Stimulated activated naive CD8-positive, alpha-beta T cell treated with anti-CD3 and anti-CD28 coated beads, Interleukin-15, amount 100 ng/mL, for 72 hours (primary cell): ENCODE measurements at regions not wholly inside any gene's neighbourhood (a gene's known extent, or its start where the extent isn't known, plus 50 kb on each side); places are given as distances from the start of the nearest gene placed in this dataset.

ENCODE experiments used
- ATAC-seq: fragments of 150-1000 bp; cut with Tn5 transposase; 2 replicates; pipeline ENCODE4 v1.10.0; 2021; ENCODE audit warnings: mild to moderate bottlenecking, moderate library complexity
- DNase-seq, 2 donors: peaks; one replicate each; pipeline ENCODE4 v3.0.0; 2021 to 2022
- H3K27ac Mint-ChIP-seq, 2 donors: one replicate each; pipeline ENCODE4 v1.8.0; 2022; ENCODE audit warnings: mild to moderate bottlenecking in 2 of 2, mixed read lengths in 2 of 2, moderate library complexity in 2 of 2
- H3K27me3 Mint-ChIP-seq: one replicate; pipeline ENCODE4 v1.8.0; 2022; ENCODE audit warnings: mixed read lengths
- H3K4me1 Mint-ChIP-seq: one replicate; pipeline ENCODE4 v1.8.0; 2022; ENCODE audit warnings: mild to moderate bottlenecking, mixed read lengths
- H3K4me3 Mint-ChIP-seq, 2 donors: one replicate each; pipeline ENCODE4 v1.8.0; 2022; ENCODE audit warnings: mild to moderate bottlenecking in 2 of 2, mixed read lengths in 2 of 2, moderate library complexity in 1 of 2
- H3K9me3 Mint-ChIP-seq, 2 donors: one replicate each; pipeline ENCODE4 v1.8.0; 2022; ENCODE audit warnings: mixed read lengths in 2 of 2

GRCh38 chr18:78632111-78632541, 347.5 kb upstream of the SALL3 start:
- peaks cover 12 to 44% of the 10 kb centered on the region in 2 donors for H3K9me3 Mint-ChIP-seq
- ATAC-seq = peak; percentile 67
- peaks cover under 1% of the 10 kb centered on the region for H3K27me3 Mint-ChIP-seq
- DNase-seq = no peak
- H3K27ac Mint-ChIP-seq = no peak overlapping the region
- H3K4me1 Mint-ChIP-seq = peaks cover 10% of the 10 kb centered on the region
- no peak overlapping the region for H3K4me3 Mint-ChIP-seq

GRCh38 chr18:78634061-78634696, 345.4 kb upstream of the SALL3 start:
- ATAC-seq (no peak), DNase-seq (no peak)
- peak overlapping the region; percentile 71 to 74 for H3K27ac Mint-ChIP-seq
- peaks cover 12 to 36% of the 10 kb centered on the region in 2 donors for H3K9me3 Mint-ChIP-seq
- H3K4me3 Mint-ChIP-seq = peak overlapping the region; percentile 6 to 12
- H3K27me3 Mint-ChIP-seq = no peaks in the 10 kb centered on the region
- peaks cover 10% of the 10 kb centered on the region for H3K4me1 Mint-ChIP-seq

- Mint-ChIP-seq H3K27ac (peak overlapping the region in 1 of 2 donors; percentile 24), H3K4me1 (peaks cover 10% of the 10 kb centered on the region), H3K9me3 (peaks cover 12 to 27% of the 10 kb centered on the region in 2 donors), H3K4me3 (no peak overlapping the region), H3K27me3 (no peaks in the 10 kb centered on the region)
- DNase-seq (no peak), ATAC-seq (no peak)
Observed at GRCh38 chr18:78635093-78635800, 344.4 kb upstream of the SALL3 start.

GRCh38 chr18:78636260-78636659, 343.4 kb upstream of the SALL3 start:
- Mint-ChIP-seq H3K4me1 (peaks cover 10% of the 10 kb centered on the region), H3K27ac (no peak overlapping the region), H3K4me3 (no peak overlapping the region), H3K27me3 (no peaks in the 10 kb centered on the region), H3K9me3 (peaks cover 12 to 18% of the 10 kb centered on the region in 2 donors)
- no peak for ATAC-seq
- no peak for DNase-seq

- no peak overlapping the region for H3K27ac Mint-ChIP-seq
- H3K4me3 Mint-ChIP-seq = no peak overlapping the region
- ATAC-seq = peak; percentile 46
- H3K4me1 Mint-ChIP-seq = peaks cover 18% of the 10 kb centered on the region
- H3K9me3 Mint-ChIP-seq = peaks cover 12 to 18% of the 10 kb centered on the region in 2 donors
- H3K27me3 Mint-ChIP-seq = no peaks in the 10 kb centered on the region
- no peak for DNase-seq
Observed at GRCh38 chr18:78637442-78638402, 341.9 kb upstream of the SALL3 start.

- Mint-ChIP-seq H3K4me1 (peaks cover 22% of the 10 kb centered on the region), H3K9me3 (peaks cover 12 to 15% of the 10 kb centered on the region in 2 donors), H3K27ac (peak overlapping the region in 1 of 2 donors; percentile 61)
Observed at GRCh38 chr18:78639006-78639950, 340.3 kb upstream of the SALL3 start.

GRCh38 chr18:78640246-78640995, 339.2 kb upstream of the SALL3 start:
- Mint-ChIP-seq H3K9me3 (peaks cover 12 to 13% of the 10 kb centered on the region in 2 donors), H3K4me3 (no peak overlapping the region), H3K27ac (no peak overlapping the region), H3K27me3 (no peaks in the 10 kb centered on the region), H3K4me1 (peaks cover 17% of the 10 kb centered on the region)
- ATAC-seq (no peak), DNase-seq (no peak)

More at GRCh38 chr18:78639006-78639950, 340.3 kb upstream of the SALL3 start:
- ATAC-seq = peak; percentile 13
- H3K4me3 Mint-ChIP-seq = no peak overlapping the region
- DNase-seq = no peak
- no peaks in the 10 kb centered on the region for H3K27me3 Mint-ChIP-seq

GRCh38 chr18:78641689-78642231, 337.9 kb upstream of the SALL3 start:
- Mint-ChIP-seq H3K27ac (peak overlapping the region; percentile 69 to 89), H3K4me1 (peaks cover 17% of the 10 kb centered on the region)

GRCh38 chr18:78642296-78642951, 337.2 kb upstream of the SALL3 start:
- Mint-ChIP-seq H3K27ac (peak overlapping the region; percentile 65 to 67), H3K9me3 (no peaks in the 10 kb centered on the region), H3K4me1 (peaks cover 17% of the 10 kb centered on the region), H3K4me3 (peak overlapping the region in 1 of 2 donors; percentile 8), H3K27me3 (no peaks in the 10 kb centered on the region)
- ATAC-seq (peak; percentile 17), DNase-seq (no peak)

More at GRCh38 chr18:78641689-78642231, 337.9 kb upstream of the SALL3 start:
- Mint-ChIP-seq H3K27me3 (no peaks in the 10 kb centered on the region), H3K9me3 (peaks cover under 1% of the 10 kb centered on the region in 2 donors), H3K4me3 (no peak overlapping the region)
- DNase-seq (no peak), ATAC-seq (peak; percentile 21)

GRCh38 chr18:78643004-78643403, 336.6 kb upstream of the SALL3 start:
- peak overlapping the region in 1 of 2 donors; percentile 8 for H3K4me3 Mint-ChIP-seq
- no peak for DNase-seq
- H3K9me3 Mint-ChIP-seq = no peaks in the 10 kb centered on the region
- no peaks in the 10 kb centered on the region for H3K27me3 Mint-ChIP-seq
- H3K4me1 Mint-ChIP-seq = peaks cover 17% of the 10 kb centered on the region
- peak; percentile 68 for ATAC-seq
- H3K27ac Mint-ChIP-seq = peak overlapping the region; percentile 58 to 65

- no peak for DNase-seq
- H3K27ac Mint-ChIP-seq = no peak overlapping the region
- ATAC-seq = no peak
- H3K4me3 Mint-ChIP-seq = no peak overlapping the region
- no peaks in the 10 kb centered on the region for H3K27me3 Mint-ChIP-seq
- H3K4me1 Mint-ChIP-seq = peaks cover 17% of the 10 kb centered on the region
- H3K9me3 Mint-ChIP-seq = no peaks in the 10 kb centered on the region
Observed at GRCh38 chr18:78643981-78644380, 335.6 kb upstream of the SALL3 start.

GRCh38 chr18:78645216-78645615, 334.4 kb upstream of the SALL3 start:
- Mint-ChIP-seq H3K27me3 (no peaks in the 10 kb centered on the region), H3K27ac (no peak overlapping the region), H3K4me1 (peaks cover 17% of the 10 kb centered on the region), H3K9me3 (no peaks in the 10 kb centered on the region), H3K4me3 (no peak overlapping the region)
- ATAC-seq (peak; percentile 34), DNase-seq (no peak)

GRCh38 chr18:78647018-78647417, 332.6 kb upstream of the SALL3 start:
- DNase-seq (no peak), ATAC-seq (no peak)
- H3K27ac Mint-ChIP-seq = no peak overlapping the region
- no peaks in the 10 kb centered on the region for H3K27me3 Mint-ChIP-seq
- H3K4me1 Mint-ChIP-seq = peaks cover 11% of the 10 kb centered on the region
- H3K4me3 Mint-ChIP-seq = no peak overlapping the region
- H3K9me3 Mint-ChIP-seq = peaks cover 0 to under 1% of the 10 kb centered on the region in 2 donors
